ENCODE measurements at regions not wholly inside any gene's neighbourhood (a gene's known extent, or its start where the extent isn't known, plus 50 kb on each side); places are given as distances from the start of the nearest gene placed in this dataset.

DNA sequence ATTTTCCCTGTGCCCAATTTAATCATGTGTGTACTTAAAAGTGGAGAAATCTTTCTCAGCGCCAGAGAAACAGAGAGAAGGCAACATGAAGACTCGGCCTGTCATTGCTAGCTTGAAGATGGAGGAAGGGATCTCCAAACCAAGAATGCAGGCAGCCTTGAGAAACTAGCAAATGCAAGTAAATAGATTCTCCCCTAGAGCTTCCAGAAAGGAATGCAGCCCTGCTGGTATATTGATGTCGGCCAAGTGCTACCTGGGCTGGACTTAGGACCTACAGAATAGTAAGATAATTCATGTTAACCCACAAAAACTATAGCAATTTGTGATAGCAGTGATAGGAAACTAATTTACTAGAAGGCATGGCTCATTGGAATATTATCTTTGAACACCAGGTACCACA is 150.9 kb upstream of the ABI3BP start:
- Histone ChIP-seq H3K9ac (ENCODE audit: low read length) (no peak overlapping the region), H4K20me1 (ENCODE audit: insufficient read depth, low read length) (no peaks in the 10 kb centered on the region), H3K4me3 (ENCODE audit: low read length) (no peak overlapping the region), H3K4me2 (ENCODE audit: low read depth, low read length) (no peak overlapping the region), H3K36me3 (replicated peaks; ENCODE audit: insufficient read depth, low read length) (no peaks in the 10 kb centered on the region), H3K27ac (ENCODE audit: low read length) (no peak overlapping the region), H2AFZ (ENCODE audit: low read length) (no peak overlapping the region), H3K9me2 (replicated peaks; ENCODE audit: insufficient read depth, low read length) (no peaks in the 10 kb centered on the region), H3F3A (ENCODE audit: insufficient read depth, low read length) (no peaks in the 10 kb centered on the region), H3K79me2 (ENCODE audit: low read length) (no peaks in the 10 kb centered on the region), H3K4me1 (ENCODE audit: low read length) (peaks cover 10% of the 10 kb centered on the region), H3K9me3 (replicated peaks; ENCODE audit: insufficient read depth, low read length) (no peaks in the 10 kb centered on the region), H3K27me3 (replicated peaks; ENCODE audit: insufficient read depth, low read length) (no peaks in the 10 kb centered on the region)
- TF ChIP-seq, protein P1, sequence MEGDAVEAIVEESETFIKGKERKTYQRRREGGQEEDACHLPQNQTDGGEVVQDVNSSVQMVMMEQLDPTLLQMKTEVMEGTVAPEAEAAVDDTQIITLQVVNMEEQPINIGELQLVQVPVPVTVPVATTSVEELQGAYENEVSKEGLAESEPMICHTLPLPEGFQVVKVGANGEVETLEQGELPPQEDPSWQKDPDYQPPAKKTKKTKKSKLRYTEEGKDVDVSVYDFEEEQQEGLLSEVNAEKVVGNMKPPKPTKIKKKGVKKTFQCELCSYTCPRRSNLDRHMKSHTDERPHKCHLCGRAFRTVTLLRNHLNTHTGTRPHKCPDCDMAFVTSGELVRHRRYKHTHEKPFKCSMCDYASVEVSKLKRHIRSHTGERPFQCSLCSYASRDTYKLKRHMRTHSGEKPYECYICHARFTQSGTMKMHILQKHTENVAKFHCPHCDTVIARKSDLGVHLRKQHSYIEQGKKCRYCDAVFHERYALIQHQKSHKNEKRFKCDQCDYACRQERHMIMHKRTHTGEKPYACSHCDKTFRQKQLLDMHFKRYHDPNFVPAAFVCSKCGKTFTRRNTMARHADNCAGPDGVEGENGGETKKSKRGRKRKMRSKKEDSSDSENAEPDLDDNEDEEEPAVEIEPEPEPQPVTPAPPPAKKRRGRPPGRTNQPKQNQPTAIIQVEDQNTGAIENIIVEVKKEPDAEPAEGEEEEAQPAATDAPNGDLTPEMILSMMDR (IDR thresholded peaks at IDR 0.05; ENCODE audit: low read length): no peak
- TF ChIP-seq EZH2phosphoT487 (IDR thresholded peaks at IDR 0.05; ENCODE audit: low read length): no peak
- no peak for TF ChIP-seq EZH2 (optimal IDR thresholded peaks at IDR 0.05; ENCODE audit: low read depth, low read length)
- DNase-seq: no peak

DNA sequence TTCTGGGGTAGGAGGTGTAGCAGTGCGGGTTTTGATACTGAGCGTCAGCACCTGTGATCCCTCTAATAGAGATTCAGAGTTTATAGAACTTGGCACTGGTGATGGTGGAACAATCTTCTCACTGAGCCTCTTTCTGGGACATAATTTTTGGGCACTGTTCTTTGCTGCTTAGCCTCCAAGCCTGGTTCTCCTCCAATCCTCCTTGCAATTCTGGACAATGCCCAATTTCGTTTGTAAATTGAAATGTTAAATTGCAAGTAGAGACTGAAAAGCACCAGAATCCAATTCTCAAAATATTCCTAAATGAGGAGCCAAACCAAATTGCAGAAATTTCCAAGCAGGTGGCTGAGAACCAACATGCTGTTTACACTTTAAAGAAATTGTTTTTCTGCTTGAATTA is 149.8 kb upstream of the ABI3BP start:
- no peak for TF ChIP-seq EZH2phosphoT487 (IDR thresholded peaks at IDR 0.05; ENCODE audit: low read length)
- TF ChIP-seq, protein P1 (IDR thresholded peaks at IDR 0.05; ENCODE audit: low read length): no peak
- no peak for TF ChIP-seq EZH2 (optimal IDR thresholded peaks at IDR 0.05; ENCODE audit: low read depth, low read length)
- no peaks in the 10 kb centered on the region for H3K36me3 ChIP-seq (replicated peaks; ENCODE audit: insufficient read depth, low read length)
- H4K20me1 ChIP-seq (ENCODE audit: insufficient read depth, low read length): no peaks in the 10 kb centered on the region
- no peak for DNase-seq
- H3K9ac ChIP-seq (ENCODE audit: low read length): no peak overlapping the region
- no peaks in the 10 kb centered on the region for H3K9me3 ChIP-seq (replicated peaks; ENCODE audit: insufficient read depth, low read length)
- no peaks in the 10 kb centered on the region for H3K9me2 ChIP-seq (replicated peaks; ENCODE audit: insufficient read depth, low read length)
- no peaks in the 10 kb centered on the region for H3K79me2 ChIP-seq (ENCODE audit: low read length)
- no peak overlapping the region for H3K27ac ChIP-seq (ENCODE audit: low read length)
- H3K4me3 ChIP-seq (ENCODE audit: low read length): no peak overlapping the region
- H3K27me3 ChIP-seq (replicated peaks; ENCODE audit: insufficient read depth, low read length): no peaks in the 10 kb centered on the region
- H3K4me1 ChIP-seq (ENCODE audit: low read length): peaks cover 10% of the 10 kb centered on the region
- H3F3A ChIP-seq (ENCODE audit: insufficient read depth, low read length): no peaks in the 10 kb centered on the region
- H3K4me2 ChIP-seq (ENCODE audit: low read depth, low read length): no peak overlapping the region
- no peak overlapping the region for H2AFZ ChIP-seq (ENCODE audit: low read length)

DNA sequence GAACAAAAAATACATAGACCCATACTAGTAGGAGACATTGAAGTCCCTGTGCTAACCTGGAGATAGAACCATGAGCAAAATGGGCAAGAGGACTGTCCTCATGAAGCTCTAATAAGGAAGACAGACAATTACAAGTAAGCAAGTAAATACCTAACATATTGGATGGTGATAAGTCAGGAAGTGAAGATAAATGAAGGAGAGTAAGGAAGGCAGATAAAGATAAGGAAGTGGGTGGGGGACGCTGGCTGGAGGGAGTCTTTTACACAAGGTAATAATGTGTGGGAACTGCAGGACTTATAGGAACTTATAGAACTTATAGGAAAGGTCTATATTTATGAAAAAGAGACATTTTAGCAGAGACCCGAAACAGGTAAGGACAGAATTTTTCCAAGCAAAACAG is 148.9 kb upstream of the ABI3BP start:
- no peak for TF ChIP-seq EZH2 (optimal IDR thresholded peaks at IDR 0.05; ENCODE audit: low read depth, low read length)
- TF ChIP-seq, protein P1 (IDR thresholded peaks at IDR 0.05; ENCODE audit: low read length): no peak
- no peak for TF ChIP-seq EZH2phosphoT487 (IDR thresholded peaks at IDR 0.05; ENCODE audit: low read length)
- no peak overlapping the region for H2AFZ ChIP-seq (ENCODE audit: low read length)
- no peak for DNase-seq
- no peaks in the 10 kb centered on the region for H3K27me3 ChIP-seq (replicated peaks; ENCODE audit: insufficient read depth, low read length)
- no peaks in the 10 kb centered on the region for H3K79me2 ChIP-seq (ENCODE audit: low read length)
- peaks cover 7% of the 10 kb centered on the region for H3K4me1 ChIP-seq (ENCODE audit: low read length)
- no peak overlapping the region for H3K9ac ChIP-seq (ENCODE audit: low read length)
- H3K9me2 ChIP-seq (replicated peaks; ENCODE audit: insufficient read depth, low read length): no peaks in the 10 kb centered on the region
- H3K4me2 ChIP-seq (ENCODE audit: low read depth, low read length): no peak overlapping the region
- no peaks in the 10 kb centered on the region for H4K20me1 ChIP-seq (ENCODE audit: insufficient read depth, low read length)
- no peaks in the 10 kb centered on the region for H3K36me3 ChIP-seq (replicated peaks; ENCODE audit: insufficient read depth, low read length)
- no peaks in the 10 kb centered on the region for H3K9me3 ChIP-seq (replicated peaks; ENCODE audit: insufficient read depth, low read length)
- no peak overlapping the region for H3K4me3 ChIP-seq (ENCODE audit: low read length)
- H3F3A ChIP-seq (ENCODE audit: insufficient read depth, low read length): no peaks in the 10 kb centered on the region
- no peak overlapping the region for H3K27ac ChIP-seq (ENCODE audit: low read length)

All from MM.1S (cell line).